ENCODE measurements at regions not wholly inside any gene's neighbourhood (a gene's known extent, or its start where the extent isn't known, plus 50 kb on each side); places are given as distances from the start of the nearest gene placed in this dataset.

DNA sequence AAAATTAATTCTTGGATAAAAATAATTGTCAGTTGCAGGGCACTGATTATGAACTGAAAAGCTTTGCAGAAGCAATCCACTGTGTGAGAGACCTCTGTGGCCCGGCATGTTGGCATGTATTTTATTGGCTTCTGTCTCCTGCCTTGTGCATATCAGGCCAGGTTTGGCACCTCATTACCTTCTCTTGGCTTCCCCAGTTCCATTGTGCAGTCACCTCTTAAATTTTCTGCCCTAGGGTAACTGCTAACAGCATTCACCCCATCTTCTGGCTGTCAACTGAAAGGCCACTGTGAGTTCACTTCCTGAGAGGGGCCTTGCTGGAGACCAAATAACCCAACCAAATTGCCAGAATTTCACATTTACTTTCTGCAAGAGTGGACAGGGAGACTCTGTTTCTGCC, 92.7 kb upstream of the RARB start:
- no peak for TF ChIP-seq POLR2A (IDR thresholded peaks at IDR 0.05)
- TF ChIP-seq, protein P1, sequence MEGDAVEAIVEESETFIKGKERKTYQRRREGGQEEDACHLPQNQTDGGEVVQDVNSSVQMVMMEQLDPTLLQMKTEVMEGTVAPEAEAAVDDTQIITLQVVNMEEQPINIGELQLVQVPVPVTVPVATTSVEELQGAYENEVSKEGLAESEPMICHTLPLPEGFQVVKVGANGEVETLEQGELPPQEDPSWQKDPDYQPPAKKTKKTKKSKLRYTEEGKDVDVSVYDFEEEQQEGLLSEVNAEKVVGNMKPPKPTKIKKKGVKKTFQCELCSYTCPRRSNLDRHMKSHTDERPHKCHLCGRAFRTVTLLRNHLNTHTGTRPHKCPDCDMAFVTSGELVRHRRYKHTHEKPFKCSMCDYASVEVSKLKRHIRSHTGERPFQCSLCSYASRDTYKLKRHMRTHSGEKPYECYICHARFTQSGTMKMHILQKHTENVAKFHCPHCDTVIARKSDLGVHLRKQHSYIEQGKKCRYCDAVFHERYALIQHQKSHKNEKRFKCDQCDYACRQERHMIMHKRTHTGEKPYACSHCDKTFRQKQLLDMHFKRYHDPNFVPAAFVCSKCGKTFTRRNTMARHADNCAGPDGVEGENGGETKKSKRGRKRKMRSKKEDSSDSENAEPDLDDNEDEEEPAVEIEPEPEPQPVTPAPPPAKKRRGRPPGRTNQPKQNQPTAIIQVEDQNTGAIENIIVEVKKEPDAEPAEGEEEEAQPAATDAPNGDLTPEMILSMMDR (IDR thresholded peaks at IDR 0.05), result no peak
- no peak for ATAC-seq
- H3K9me3 ChIP-seq, result no peaks in the 10 kb centered on the region
- WGBS, 2 donors, result 80 to 91% methylated on average over 1 of the region's 1 CpG
- DNase-seq, result no peak
- no peak overlapping the region for H3K4me3 ChIP-seq
- H3K27me3 ChIP-seq, result no peaks in the 10 kb centered on the region
- no peaks in the 10 kb centered on the region for H3K36me3 ChIP-seq (replicated peaks in 1 of 2; ENCODE audit: insufficient read depth in 1 of 2, low read depth in 2 of 2)
- no peaks in the 10 kb centered on the region for H3K4me1 ChIP-seq
- H3K27ac ChIP-seq, result no peak overlapping the region
- intact Hi-C loops (cut with DNase I), result no loop called here

DNA sequence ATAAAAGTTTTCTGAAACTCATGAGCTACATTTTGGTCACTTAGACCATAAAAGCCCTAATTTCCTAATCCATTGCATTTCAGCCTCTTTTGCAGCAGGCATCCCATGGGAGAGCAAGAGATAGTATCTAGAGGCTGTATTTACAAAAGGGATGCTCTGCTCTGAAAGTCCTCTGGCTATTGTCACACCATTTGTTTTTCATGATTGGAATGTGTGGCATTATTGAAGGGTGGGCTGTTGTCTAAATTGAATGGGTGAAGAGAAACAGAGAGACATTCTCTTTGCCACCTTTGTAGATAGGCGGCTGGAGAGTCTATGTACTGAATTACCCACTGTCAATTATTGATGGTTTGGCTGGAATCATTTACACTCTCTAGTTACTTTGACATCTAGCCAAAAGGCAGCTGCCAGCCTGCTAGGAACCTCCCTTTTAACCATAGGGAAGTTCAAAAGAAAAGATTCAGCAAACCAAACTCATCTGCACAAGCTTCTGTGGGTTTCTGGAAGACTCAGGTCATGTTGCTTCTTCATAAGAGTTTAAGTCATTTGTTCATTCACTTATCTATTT, 89.8 kb upstream of the RARB start:
- ATAC-seq, result no peak

DNA sequence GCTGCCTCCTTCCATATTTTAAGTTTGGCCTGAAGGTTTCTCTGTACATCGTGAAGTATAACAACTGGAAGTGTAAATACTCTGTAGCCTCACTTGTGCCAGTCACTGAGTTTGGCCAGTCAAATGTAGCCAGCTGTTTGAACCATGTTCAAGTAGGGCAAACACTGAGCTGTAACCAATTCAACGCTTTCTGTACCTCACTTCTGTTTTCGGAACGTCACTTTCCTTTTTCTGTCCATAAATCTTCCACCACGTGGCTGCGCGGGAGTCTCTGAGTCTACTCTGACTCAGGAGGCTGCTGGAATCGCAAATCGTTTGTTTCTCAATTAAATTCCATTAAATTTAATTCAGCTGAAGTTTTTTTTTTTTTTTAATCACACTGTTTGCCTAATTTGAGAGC, 88.8 kb upstream of the RARB start:
- 74 to 76% methylated on average over 9 of the region's 9 CpGs for WGBS, 2 donors
- intact Hi-C loops (cut with DNase I), result no loop called here
- no peak for TF ChIP-seq POLR2A (IDR thresholded peaks at IDR 0.05)
- TF ChIP-seq, protein P1 (IDR thresholded peaks at IDR 0.05), result no peak

More for the DNA sequence above, 89.8 kb upstream of the RARB start:
- TF ChIP-seq, protein P1 (IDR thresholded peaks at IDR 0.05), result no peak
- no peak for TF ChIP-seq POLR2A (IDR thresholded peaks at IDR 0.05)
- H3K36me3 ChIP-seq (replicated peaks in 1 of 2; ENCODE audit: insufficient read depth in 1 of 2, low read depth in 2 of 2), result no peaks in the 10 kb centered on the region
- no peaks in the 10 kb centered on the region for H3K27me3 ChIP-seq
- H3K27ac ChIP-seq, result no peak overlapping the region
- no peak overlapping the region for H3K4me3 ChIP-seq
- no peak for DNase-seq
- H3K4me1 ChIP-seq, result no peaks in the 10 kb centered on the region
- WGBS, 2 donors, result 22 to 35% methylated on average over 1 of the region's 1 CpG
- intact Hi-C loops (cut with DNase I), result no loop called here
- H3K9me3 ChIP-seq, result no peaks in the 10 kb centered on the region

DNA sequence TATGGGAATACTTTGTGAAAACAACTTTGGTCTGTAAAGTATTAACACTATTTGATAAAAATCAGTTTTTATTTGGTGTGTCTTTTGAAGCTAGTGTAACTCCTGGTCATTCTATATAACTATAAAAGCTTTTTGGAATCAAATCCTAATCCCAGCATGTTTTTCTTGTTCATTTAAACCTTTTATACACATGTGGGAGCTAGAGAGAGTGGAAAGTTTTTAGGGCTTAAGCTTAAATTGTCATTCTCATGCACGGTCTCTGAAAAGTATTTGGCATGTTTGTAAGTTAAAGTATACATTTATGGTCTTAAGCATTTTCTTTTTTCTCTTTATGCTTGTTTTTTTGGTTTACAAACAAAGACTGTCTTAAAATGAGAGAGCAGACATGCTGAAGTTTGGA, 83.4 kb upstream of the RARB start:
- 38 to 42% methylated on average over 1 of the region's 1 CpG for WGBS, 2 donors
- no peaks in the 10 kb centered on the region for H3K9me3 ChIP-seq
- no peaks in the 10 kb centered on the region for H3K4me1 ChIP-seq
- H3K36me3 ChIP-seq (replicated peaks in 1 of 2; ENCODE audit: insufficient read depth in 1 of 2, low read depth in 2 of 2), result no peaks in the 10 kb centered on the region
- H3K27me3 ChIP-seq, result no peaks in the 10 kb centered on the region
- H3K4me3 ChIP-seq, result no peak overlapping the region
- DNase-seq, result no peak
- TF ChIP-seq, protein P1 (IDR thresholded peaks at IDR 0.05), result no peak
- TF ChIP-seq POLR2A (IDR thresholded peaks at IDR 0.05), result no peak
- no peak overlapping the region for H3K27ac ChIP-seq
- no peak for ATAC-seq
- intact Hi-C loops (cut with DNase I), result no loop called here

More for the DNA sequence above, 88.8 kb upstream of the RARB start:
- Histone ChIP-seq H3K27ac (no peak overlapping the region), H3K36me3 (replicated peaks in 1 of 2; ENCODE audit: insufficient read depth in 1 of 2, low read depth in 2 of 2) (no peaks in the 10 kb centered on the region), H3K27me3 (no peaks in the 10 kb centered on the region), H3K4me1 (no peaks in the 10 kb centered on the region), H3K9me3 (no peaks in the 10 kb centered on the region), H3K4me3 (no peak overlapping the region)
- ATAC-seq (no peak), DNase-seq (no peak)

- intact Hi-C loops (cut with DNase I), result no loop called here
- TF ChIP-seq POLR2A (IDR thresholded peaks at IDR 0.05), result no peak
- TF ChIP-seq, protein P1 (IDR thresholded peaks at IDR 0.05), result no peak
- Histone ChIP-seq H3K9me3 (no peaks in the 10 kb centered on the region), H3K27ac (no peak overlapping the region), H3K4me3 (no peak overlapping the region), H3K27me3 (no peaks in the 10 kb centered on the region), H3K36me3 (replicated peaks in 1 of 2; ENCODE audit: insufficient read depth in 1 of 2, low read depth in 2 of 2) (no peaks in the 10 kb centered on the region), H3K4me1 (no peaks in the 10 kb centered on the region)
- ATAC-seq (no peak), DNase-seq (no peak)
- WGBS, 2 donors, result 40 to 41% methylated on average over 6 of the region's 6 CpGs
Observed at GRCh38 chr3:25349095-25349494, 79.0 kb upstream of the RARB start.
